WTC11 (cell line): ENCODE measurements at regions not wholly inside any gene's neighbourhood (a gene's known extent, or its start where the extent isn't known, plus 50 kb on each side); places are given as distances from the start of the nearest gene placed in this dataset.

ENCODE experiments used
- ATAC-seq: fragments of 200-7000 bp; cut with Tn5 transposase; 2 replicates; pipeline ENCODE4 v1.10.0; 2021; ENCODE audit warnings: mild to moderate bottlenecking, moderate library complexity
- CTCF ChIA-PET: fragments of 300-600 bp; sonication (Branson Sonifier 250); formaldehyde crosslinking; loops from one replicate; lab custom pipeline; 2021; ENCODE audit warnings: antibody characterized with exemption; lab: Charles Lee
- POLR2A ChIA-PET: fragments of 350-600 bp; sonication (Branson Sonifier 250); formaldehyde crosslinking; loops from one replicate; lab custom pipeline; 2021; ENCODE audit warnings: antibody characterized with exemption; lab: Charles Lee
- DNase-seq: peaks from one replicate; pipeline ENCODE4 v3.0.0; 2021; ENCODE audit warnings: low spot score
- H3K27ac Mint-ChIP-seq: 2 replicates; pipeline ENCODE4 v1.8.0; 2021; ENCODE audit warnings: mixed read lengths
- H3K27me3 Mint-ChIP-seq: 2 replicates; pipeline ENCODE4 v1.8.0; 2021; ENCODE audit warnings: low read depth, mild to moderate bottlenecking, moderate library complexity, mixed read lengths
- H3K36me3 Mint-ChIP-seq: 2 replicates; pipeline ENCODE4 v1.8.0; 2021; ENCODE audit warnings: mixed read lengths
- H3K4me1 Mint-ChIP-seq: 2 replicates; pipeline ENCODE4 v1.8.0; 2022; ENCODE audit warnings: mixed read lengths
- H3K4me3 Mint-ChIP-seq: 2 replicates; pipeline ENCODE4 v1.8.0; 2021; ENCODE audit warnings: mild to moderate bottlenecking, moderate library complexity, mixed read lengths
- H3K9me3 Mint-ChIP-seq: 2 replicates; pipeline ENCODE4 v1.8.0; 2021; ENCODE audit warnings: mixed read lengths
- AFF4 ChIP-seq: sonication (generic); formaldehyde crosslinking; IDR thresholded peaks from 2 replicates; pipeline ENCODE4 v1.8.1; 2023; ENCODE audit warnings: mild to moderate bottlenecking, missing genetic modification reagents, borderline replicate concordance
- ATF1 ChIP-seq: sonication (generic); formaldehyde crosslinking; IDR thresholded peaks from 2 replicates; pipeline ENCODE4 v1.8.1; 2023; ENCODE audit warnings: mild to moderate bottlenecking, moderate library complexity, missing genetic modification reagents
- ATF2 ChIP-seq: sonication (generic); formaldehyde crosslinking; IDR thresholded peaks from 2 replicates; pipeline ENCODE4 v1.8.1; 2022; ENCODE audit warnings: low read depth, missing genetic modification reagents, borderline replicate concordance
- CTCF ChIP-seq: fragments of 200-600 bp; IDR thresholded peaks from 2 replicates; pipeline ENCODE4 v1.8.0; 2022; ENCODE audit warnings: antibody characterized with exemption
- ERG ChIP-seq: fragments of 250-450 bp; sonication (Bioruptor Pico); IDR thresholded peaks from 2 replicates; pipeline ENCODE4 v1.8.0; 2021; ENCODE audit warnings: mild to moderate bottlenecking
- FOXP1 ChIP-seq: sonication (generic); formaldehyde crosslinking; IDR thresholded peaks from 2 replicates; pipeline ENCODE4 v1.8.0; 2022; ENCODE audit warnings: missing genetic modification reagents, mild to moderate bottlenecking, moderate library complexity, borderline replicate concordance
- RORB ChIP-seq: fragments of 250-450 bp; sonication (Bioruptor Pico); IDR thresholded peaks from 2 replicates; pipeline ENCODE4 v1.9.0; 2021; ENCODE audit warnings: mild to moderate bottlenecking
- ZNF232 ChIP-seq: sonication (generic); formaldehyde crosslinking; IDR thresholded peaks from 2 replicates; pipeline ENCODE4 v1.8.0; 2022; ENCODE audit warnings: mild to moderate bottlenecking, missing genetic modification reagents
- ZNF532 ChIP-seq: fragments of 250-450 bp; sonication (Bioruptor Pico); IDR thresholded peaks from 2 replicates; pipeline ENCODE4 v1.9.0; 2021; ENCODE audit warnings: mild to moderate bottlenecking, borderline replicate concordance
- ZNF671 ChIP-seq: fragments of 250-450 bp; sonication (Bioruptor Pico); IDR thresholded peaks from 2 replicates; pipeline ENCODE4 v1.8.0; 2021; ENCODE audit warnings: mild to moderate bottlenecking
- TF ChIP-seq, protein P1 (sequence below): sonication (generic); formaldehyde crosslinking; IDR thresholded peaks from 2 replicates; pipeline ENCODE4 v1.8.1; 2023; ENCODE audit warnings: mild to moderate bottlenecking, missing genetic modification reagents
- TF ChIP-seq, protein P2 (sequence below): sonication (generic); formaldehyde crosslinking; IDR thresholded peaks from 2 replicates; pipeline ENCODE4 v1.8.1; 2022; ENCODE audit warnings: missing genetic modification reagents, borderline replicate concordance
- TF ChIP-seq, protein P3 (sequence below): sonication (generic); formaldehyde crosslinking; IDR thresholded peaks from 2 replicates; pipeline ENCODE4 v1.8.0; 2023; ENCODE audit warnings: missing genetic modification reagents, mild to moderate bottlenecking, borderline replicate concordance
- TF ChIP-seq, protein P4 (sequence below): sonication (generic); formaldehyde crosslinking; IDR thresholded peaks from 2 replicates; pipeline ENCODE4 v1.8.1; 2023; ENCODE audit warnings: mild to moderate bottlenecking, missing genetic modification reagents, moderate library complexity

GRCh38 chr2:7795778-7796563 is 878.8 kb downstream of the RNF144A start:
- no peak for ATAC-seq
- no peak overlapping the region for H3K27ac Mint-ChIP-seq
- no peak for DNase-seq
- H3K4me1 Mint-ChIP-seq = peaks cover 6% of the 10 kb centered on the region
- POLR2A ChIA-PET = no interaction called here
- no peak overlapping the region for H3K4me3 Mint-ChIP-seq
- CTCF ChIA-PET = no interaction called here
- peaks cover 34% of the 10 kb centered on the region for H3K9me3 Mint-ChIP-seq
- H3K36me3 Mint-ChIP-seq = peaks cover 21% of the 10 kb centered on the region
- peaks cover 11% of the 10 kb centered on the region for H3K27me3 Mint-ChIP-seq
- TF ChIP-seq ERG (no peak), FOXP1 (CRISPR knock-in tag) (no peak), ZNF671 (no peak), CTCF (no peak), ATF2 (no peak), ZNF532 (CRISPR knock-in tag) (no peak), ZNF232 (CRISPR knock-in tag) (no peak), ATF1 (CRISPR knock-in tag) (no peak), AFF4 (CRISPR knock-in tag) (no peak), RORB (CRISPR knock-in tag) (no peak)
- TF ChIP-seq, protein P1, sequence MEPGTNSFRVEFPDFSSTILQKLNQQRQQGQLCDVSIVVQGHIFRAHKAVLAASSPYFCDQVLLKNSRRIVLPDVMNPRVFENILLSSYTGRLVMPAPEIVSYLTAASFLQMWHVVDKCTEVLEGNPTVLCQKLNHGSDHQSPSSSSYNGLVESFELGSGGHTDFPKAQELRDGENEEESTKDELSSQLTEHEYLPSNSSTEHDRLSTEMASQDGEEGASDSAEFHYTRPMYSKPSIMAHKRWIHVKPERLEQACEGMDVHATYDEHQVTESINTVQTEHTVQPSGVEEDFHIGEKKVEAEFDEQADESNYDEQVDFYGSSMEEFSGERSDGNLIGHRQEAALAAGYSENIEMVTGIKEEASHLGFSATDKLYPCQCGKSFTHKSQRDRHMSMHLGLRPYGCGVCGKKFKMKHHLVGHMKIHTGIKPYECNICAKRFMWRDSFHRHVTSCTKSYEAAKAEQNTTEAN (CRISPR knock-in tag) = no peak
- TF ChIP-seq, protein P2, sequence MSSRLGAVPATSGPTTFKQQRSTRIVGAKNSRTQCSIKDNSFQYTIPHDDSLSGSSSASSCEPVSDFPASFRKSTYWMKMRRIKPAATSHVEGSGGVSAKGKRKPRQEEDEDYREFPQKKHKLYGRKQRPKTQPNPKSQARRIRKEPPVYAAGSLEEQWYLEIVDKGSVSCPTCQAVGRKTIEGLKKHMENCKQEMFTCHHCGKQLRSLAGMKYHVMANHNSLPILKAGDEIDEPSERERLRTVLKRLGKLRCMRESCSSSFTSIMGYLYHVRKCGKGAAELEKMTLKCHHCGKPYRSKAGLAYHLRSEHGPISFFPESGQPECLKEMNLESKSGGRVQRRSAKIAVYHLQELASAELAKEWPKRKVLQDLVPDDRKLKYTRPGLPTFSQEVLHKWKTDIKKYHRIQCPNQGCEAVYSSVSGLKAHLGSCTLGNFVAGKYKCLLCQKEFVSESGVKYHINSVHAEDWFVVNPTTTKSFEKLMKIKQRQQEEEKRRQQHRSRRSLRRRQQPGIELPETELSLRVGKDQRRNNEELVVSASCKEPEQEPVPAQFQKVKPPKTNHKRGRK = no peak
- TF ChIP-seq, protein P3, sequence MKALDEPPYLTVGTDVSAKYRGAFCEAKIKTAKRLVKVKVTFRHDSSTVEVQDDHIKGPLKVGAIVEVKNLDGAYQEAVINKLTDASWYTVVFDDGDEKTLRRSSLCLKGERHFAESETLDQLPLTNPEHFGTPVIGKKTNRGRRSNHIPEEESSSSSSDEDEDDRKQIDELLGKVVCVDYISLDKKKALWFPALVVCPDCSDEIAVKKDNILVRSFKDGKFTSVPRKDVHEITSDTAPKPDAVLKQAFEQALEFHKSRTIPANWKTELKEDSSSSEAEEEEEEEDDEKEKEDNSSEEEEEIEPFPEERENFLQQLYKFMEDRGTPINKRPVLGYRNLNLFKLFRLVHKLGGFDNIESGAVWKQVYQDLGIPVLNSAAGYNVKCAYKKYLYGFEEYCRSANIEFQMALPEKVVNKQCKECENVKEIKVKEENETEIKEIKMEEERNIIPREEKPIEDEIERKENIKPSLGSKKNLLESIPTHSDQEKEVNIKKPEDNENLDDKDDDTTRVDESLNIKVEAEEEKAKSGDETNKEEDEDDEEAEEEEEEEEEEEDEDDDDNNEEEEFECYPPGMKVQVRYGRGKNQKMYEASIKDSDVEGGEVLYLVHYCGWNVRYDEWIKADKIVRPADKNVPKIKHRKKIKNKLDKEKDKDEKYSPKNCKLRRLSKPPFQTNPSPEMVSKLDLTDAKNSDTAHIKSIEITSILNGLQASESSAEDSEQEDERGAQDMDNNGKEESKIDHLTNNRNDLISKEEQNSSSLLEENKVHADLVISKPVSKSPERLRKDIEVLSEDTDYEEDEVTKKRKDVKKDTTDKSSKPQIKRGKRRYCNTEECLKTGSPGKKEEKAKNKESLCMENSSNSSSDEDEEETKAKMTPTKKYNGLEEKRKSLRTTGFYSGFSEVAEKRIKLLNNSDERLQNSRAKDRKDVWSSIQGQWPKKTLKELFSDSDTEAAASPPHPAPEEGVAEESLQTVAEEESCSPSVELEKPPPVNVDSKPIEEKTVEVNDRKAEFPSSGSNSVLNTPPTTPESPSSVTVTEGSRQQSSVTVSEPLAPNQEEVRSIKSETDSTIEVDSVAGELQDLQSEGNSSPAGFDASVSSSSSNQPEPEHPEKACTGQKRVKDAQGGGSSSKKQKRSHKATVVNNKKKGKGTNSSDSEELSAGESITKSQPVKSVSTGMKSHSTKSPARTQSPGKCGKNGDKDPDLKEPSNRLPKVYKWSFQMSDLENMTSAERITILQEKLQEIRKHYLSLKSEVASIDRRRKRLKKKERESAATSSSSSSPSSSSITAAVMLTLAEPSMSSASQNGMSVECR (CRISPR knock-in tag) = no peak
- TF ChIP-seq, protein P4, sequence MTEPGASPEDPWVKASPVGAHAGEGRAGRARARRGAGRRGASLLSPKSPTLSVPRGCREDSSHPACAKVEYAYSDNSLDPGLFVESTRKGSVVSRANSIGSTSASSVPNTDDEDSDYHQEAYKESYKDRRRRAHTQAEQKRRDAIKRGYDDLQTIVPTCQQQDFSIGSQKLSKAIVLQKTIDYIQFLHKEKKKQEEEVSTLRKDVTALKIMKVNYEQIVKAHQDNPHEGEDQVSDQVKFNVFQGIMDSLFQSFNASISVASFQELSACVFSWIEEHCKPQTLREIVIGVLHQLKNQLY (CRISPR knock-in tag) = no peak
